ENCODE measurements at regions not wholly inside any gene's neighbourhood (a gene's known extent, or its start where the extent isn't known, plus 50 kb on each side); places are given as distances from the start of the nearest gene placed in this dataset.

- TF ChIP-seq POLR2AphosphoS5 (IDR thresholded peaks at IDR 0.05; ENCODE audit: low read depth, low read length) (no peak), TAF1 (IDR thresholded peaks at IDR 0.05; ENCODE audit: borderline replicate concordance, insufficient read depth, low read length) (no peak), SIN3A (IDR thresholded peaks at IDR 0.05; ENCODE audit: borderline replicate concordance, insufficient read depth, low read length) (no peak), REST (IDR thresholded peaks at IDR 0.05; ENCODE audit: insufficient read depth in 1 of 2, low read depth in 2 of 2, low read length in 2 of 2) (no peak)
These were observed 73.0 kb upstream of the BACH2 start for GRCh38 chr6:90369651-90370050.

Data from PFSK-1 (cell line).